ENCODE measurements at regions not wholly inside any gene's neighbourhood (a gene's known extent, or its start where the extent isn't known, plus 50 kb on each side); places are given as distances from the start of the nearest gene placed in this dataset.
A peak's percentile ranks its signal among the peaks of the same experiment; 100 is the strongest.

DNA sequence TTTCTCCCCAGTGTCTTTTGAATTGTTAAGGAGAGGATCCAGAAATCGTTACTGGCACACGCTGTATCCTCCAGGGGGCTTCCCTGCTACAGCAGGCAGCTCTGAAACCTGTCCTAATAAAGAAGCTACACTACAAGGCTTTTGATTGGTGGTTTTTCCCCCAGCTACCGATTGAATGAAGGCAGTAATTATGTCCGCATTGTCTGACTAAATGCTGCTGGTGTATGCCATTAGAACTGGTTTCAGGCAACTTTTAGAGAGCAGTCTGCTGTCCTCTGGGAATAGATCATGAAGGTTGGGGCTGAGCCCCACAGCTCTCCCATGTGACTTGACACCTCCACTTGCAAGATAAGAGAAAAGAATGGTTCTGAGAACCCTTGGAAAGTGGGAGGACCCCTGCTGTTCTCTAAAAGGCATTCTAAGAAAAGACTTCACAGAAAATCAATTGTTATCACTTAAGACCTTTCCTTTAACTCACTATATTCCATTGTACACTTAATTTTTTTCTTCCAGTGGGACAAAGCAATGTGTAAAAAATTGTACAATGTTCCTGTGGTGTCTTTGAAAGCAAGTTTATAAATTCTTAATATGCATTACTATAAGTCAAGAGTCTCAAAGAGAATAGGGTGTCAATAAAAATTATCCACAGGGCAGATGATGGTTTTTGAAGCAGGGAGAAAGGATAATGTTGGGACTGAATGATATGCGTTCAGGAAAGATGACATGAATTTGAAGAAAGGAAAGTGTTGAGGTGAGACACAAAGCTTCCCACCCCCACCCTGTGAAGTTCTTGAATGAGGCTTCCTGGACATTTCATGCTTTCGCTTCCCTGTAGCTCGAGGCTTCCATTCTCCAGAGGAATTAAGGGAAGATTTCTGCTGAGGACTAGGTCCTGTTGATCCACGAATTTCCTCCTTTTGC is 53.0 kb upstream of the DAZL start:
- DNase-seq (ENCODE audit: low spot score), result no peak

DNA sequence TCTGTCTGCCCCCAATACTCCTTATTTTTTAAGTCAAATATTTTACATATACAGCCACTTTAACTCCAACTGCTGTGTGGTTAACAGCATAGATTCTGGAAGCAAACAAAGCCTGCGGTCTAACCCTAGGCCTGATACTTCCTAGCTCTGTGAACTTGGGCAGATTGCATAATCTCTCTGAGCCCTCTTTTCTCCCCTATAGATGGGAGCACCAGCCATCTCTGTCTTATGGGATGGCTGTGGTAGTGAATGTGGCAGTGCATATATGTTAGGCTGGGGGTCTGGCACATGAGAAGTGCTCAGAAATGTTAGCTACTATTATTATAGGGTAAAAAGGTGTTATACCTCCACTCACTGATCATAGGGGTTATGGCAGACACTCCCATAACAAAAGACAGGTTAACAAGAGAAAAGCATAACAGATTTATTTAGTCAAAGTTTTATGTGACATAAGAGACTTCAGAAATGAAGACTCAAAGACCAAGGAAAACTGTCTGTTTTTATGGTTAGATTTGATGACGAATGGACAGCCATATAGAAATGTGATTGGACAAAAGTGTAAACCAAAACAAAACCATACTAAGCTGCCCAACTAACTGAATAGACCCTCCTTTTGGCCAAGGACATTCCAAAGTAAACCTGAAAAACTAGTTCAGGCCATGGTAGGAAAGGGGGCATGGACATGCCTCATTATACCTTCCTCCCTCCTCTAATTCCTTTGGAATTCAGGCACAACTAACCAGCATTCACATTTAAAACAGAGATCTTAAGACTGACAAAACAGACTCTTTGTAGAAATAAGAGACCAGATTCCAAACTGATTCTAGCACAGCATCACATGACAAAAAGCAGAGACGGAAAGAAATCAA is 53.9 kb upstream of the DAZL start:
- no peak for DNase-seq (ENCODE audit: low spot score)

DNA sequence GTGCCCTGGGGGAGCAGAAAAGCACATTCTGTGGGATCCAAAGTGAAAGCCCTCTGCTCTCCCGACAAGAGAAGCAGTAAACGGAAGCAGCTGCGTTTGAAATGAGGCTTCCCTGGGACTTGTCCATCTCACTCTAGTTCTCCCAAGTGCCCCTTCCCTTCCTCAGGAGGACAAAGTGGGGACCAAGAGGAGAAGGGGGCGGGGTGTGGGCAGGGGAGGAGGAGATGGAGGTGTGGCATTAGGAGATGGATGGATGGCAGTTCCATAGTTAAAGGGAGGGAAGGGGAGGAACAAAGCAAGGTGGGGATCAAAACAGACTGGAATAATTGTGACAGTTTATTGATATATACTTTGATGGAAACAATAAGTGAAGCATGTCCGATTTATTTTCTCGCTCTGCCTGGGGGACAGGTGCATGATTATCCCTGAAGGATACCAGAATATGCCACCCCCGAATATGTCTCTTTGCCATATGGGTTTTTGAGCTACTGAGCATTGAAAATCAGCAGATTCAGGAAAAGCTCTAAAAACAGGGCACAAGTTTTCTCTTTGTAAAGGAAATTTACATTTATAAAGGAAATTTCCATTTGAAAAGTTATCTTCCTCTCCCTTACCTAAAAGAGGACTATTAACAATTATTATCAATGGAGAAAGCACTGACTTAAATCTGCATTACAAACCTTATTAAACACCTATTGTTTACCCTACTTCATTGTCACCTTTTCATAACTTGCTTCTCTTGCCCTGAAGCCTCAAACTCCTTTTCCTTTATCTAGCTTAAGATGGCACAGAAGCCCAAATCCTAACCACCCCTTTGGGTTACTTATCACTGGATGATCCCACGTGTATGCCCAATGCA is 58.9 kb upstream of the DAZL start:
- DNase-seq (ENCODE audit: low spot score), result no peak

DNA sequence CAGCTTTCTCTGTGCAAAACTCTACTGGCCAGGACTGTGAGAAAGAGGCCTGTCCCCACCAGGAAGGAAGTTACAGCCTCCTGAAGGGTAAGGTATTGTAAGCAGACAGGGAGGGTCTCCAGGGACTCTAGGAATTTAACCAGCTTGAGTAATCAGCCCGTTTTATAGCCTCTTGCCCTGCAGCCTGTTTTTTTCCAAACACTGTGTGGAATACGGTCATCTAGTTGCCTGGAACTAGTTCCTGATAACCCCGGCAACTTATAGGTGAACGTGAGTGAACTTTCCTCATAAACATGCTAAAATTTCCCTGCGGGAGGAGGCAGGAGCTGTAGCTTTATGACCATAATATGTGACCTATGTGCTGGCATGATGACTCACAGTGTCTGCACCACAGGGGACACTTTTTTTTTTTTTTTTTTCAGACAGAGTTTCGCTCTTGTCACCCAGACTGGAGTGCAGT is 60.1 kb upstream of the DAZL start:
- DNase-seq (ENCODE audit: low spot score), result peak; percentile 21

DNA sequence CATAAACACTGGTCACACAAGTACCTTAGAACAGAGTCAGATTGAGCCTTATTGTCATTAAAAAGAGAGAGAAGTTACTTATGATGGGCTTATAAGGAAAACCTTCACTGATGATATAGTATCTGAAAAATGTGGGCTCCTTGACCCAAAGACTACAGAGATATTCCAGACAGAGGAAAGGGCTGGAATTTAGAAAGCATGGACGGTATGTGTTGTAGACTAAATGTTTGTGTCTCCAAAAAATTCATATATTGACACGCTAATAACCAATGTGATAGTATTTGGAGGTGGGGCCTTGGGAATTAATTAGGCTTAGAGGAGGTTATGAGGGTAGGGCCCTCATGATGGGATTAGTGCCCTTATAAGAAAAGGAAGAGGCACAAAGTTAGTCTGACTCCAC is 61.0 kb upstream of the DAZL start:
- DNase-seq (ENCODE audit: low spot score), result no peak

DNA sequence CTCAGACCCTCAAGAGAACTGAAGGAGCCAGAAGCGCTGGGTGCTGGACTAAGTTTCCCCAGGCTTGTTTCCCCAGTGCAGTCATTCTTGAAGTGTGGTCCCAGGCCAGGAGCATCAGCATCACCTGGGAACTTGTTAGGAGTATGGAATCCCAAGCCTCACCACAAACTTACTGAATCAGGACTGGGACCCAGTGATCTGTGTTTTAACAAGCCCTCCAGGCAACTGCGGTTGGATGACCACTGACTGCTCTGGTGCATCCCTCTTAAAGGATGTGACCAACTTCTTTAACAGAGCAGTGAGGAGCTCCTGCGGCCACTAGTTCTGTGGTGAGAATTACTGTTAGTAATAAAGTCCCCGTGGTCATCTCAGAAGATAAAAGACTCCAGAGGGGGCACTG is 62.4 kb upstream of the DAZL start:
- no peak for DNase-seq (ENCODE audit: low spot score)

DNA sequence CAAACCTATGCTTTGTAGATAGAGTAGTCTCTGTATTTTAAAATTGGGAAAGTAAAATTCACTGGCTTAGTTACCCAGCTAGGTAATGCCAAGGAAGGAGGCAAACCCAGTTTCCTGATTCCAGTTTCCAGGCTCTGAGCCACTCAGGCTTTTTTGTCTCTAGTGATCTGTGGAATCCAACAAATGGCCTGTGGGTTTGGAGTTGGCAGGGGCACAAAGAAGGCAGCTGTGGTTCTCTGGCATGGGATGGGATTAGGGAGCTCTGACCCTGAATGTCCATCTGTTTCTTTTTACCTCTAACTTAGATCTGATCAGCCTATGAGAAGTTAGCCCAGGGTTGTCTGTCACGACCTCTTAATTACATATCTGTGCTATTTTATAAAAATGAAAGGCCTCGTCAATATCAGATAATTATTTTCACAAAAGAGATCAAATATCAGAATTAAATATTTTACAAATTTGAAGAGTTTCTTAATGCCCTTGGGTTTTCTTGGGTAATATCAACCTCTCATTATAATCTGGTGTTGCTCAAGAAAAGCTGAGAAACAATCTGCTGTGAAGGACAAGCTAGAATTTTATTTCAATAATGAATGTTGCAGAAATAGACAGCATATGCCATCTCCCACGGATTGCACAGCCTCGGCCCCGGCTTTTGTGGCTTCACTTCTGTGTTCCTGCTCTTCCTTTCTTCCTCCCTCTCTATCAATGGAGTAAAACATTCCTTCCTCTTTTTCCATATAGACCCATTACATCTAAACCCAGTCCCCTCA is 63.7 kb upstream of the DAZL start:
- no peak for DNase-seq (ENCODE audit: low spot score)

DNA sequence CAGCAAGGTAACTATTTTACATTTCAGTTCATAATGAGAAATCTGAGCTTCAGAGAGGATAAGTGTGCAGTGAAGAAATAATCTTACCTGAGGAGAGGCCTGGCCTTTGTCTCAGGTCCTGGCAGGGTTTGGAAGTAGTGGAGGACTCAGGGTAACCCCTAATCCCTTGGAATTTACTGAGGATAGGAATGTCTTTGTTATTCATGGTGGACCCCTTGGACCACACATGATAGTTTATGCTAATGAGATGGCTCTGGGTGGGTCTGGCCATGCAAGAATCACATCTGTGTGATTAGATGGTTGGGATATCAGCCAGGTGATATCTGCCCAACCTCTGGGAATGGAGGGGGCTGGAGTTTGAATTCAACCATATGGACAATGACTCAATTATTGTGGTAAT is 65.0 kb upstream of the DAZL start:
- no peak for DNase-seq (ENCODE audit: low spot score)

DNA sequence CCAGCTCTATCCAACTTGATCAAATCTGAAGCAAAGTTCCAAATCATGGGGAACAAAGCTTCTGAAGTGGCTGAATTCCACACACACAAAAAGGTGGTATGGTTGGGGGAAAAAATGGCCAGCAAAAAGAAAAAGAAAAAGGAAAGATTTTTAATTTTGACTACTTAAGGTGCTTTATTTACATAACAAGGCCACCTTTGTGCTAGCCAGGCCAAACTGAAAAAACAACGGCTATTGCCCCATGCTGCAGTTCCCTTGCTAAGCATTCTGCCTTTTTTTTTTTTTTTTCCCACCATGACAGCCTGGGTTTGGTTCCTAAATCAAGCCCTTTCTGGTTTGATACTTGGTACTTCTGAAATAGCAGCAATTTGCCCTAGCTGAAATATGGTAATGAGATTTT is 66.5 kb upstream of the DAZL start:
- DNase-seq (ENCODE audit: low spot score), result no peak

DNA sequence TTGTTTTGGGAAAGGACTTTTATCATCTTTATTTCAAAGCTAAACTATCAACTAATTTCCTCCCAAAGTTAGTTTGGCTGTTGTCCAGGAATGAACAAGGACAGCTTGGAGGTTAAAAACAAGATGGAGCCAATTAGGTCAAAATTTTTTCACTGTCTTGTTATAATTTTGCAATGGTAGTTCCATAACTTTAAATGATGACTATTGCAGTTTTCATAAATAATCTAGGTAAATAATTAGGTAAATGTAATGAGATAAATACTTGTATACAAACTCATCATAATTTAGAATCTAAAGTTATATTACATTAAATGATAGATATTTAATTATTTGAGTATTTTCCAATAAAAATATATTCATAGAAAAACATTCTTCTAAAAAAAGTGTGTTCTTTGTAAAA is 68.3 kb upstream of the DAZL start:
- DNase-seq (ENCODE audit: low spot score), result no peak

DNA sequence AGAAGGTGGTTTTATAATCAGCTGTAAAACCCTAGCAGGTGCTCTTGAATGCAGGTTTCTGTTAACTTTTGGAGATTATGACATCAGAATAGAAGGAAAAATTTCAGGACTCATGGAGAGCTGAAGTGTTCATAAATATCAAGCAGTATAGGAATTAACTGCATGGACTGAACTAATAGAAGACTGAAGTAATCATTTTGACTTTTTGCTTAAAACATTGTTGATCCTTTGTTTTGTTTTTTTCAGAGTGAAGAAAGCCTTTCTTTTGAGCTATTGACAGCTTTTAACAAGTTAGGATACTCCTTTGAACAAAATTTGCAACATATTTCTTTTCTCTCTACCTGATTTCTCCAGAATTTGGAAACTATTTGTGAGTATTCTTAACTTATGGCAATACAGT is 70.6 kb upstream of the DAZL start:
- DNase-seq (ENCODE audit: low spot score), result no peak

DNA sequence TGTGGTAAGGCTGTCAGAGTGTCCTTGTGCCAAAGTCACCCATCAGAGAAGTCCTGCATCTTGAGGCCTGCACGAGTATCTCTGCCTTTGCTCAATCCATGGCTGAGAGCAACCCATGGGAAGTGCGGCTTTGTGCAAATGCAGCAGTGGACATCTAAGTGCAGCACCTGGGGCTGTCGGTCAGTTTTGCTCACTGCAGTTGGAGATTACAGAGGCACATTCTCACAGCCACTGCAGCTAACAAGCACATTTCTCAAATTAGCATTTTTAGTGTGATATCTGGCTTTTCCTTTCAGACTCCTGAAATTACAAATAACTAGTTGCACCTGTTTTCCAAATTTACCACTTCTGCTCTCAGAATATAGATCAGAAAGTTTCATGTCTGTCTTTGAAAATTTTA is 81.5 kb upstream of the DAZL start:
- DNase-seq (ENCODE audit: low spot score), result no peak

DNA sequence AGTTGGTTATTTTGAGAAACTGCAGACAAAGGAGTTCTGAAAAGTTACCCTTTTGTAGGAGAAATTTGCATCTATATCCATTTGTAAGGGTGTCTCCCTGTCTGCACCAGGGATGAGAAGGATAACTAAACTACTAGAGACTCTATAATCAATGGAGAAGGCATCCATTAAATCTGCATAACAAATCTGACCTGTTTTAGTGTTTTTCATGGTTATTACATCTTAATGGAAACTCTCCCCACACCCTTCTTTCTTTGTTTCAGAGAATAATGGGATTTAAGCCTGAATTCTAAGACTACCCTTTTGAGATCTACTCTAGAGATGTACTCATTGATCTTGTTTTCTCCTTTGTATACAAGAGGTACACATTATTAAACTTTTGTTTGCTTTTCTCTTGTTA is 82.0 kb upstream of the DAZL start:
- DNase-seq (ENCODE audit: low spot score), result no peak

DNA sequence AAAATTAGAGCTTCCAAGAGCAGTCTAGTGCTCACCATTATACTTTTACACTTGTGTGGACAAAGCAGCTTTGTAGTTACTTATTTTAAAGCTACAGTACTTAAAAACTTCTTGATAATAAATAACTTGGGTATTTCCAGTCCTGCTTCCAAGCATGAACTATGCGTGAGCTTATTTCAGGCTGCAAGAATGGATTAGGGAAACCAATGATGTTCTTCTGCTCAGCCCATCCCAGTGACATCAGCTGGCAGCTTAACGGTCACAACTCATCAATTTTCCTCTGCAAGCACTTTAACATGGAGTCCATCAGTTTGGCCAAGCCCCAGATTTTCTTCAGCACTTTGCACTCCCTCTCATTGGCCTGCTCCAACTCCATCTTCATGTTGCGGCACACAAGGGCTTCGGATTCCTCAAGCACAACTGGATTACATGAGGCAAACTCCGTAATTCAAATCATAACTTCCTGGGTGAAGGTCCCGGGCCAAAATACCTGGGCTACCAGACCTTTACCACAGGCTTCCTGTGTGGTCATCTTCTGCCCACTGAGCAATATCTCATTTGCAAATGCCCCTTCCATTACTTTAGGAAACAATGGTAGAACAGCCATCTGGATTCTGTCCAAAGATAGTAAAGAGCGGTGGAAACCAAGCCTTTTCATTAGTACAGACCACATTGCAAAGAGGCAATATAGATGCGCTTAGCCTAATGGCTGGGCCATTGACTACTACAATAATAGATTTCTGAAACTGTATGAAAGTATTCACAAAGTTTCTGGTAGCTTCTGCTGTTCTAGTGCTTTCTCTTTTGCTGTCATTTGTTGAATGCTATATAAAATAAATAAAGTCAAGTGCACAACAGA is 87.5 kb upstream of the DAZL start:
- no peak for DNase-seq (ENCODE audit: low spot score)

DNA sequence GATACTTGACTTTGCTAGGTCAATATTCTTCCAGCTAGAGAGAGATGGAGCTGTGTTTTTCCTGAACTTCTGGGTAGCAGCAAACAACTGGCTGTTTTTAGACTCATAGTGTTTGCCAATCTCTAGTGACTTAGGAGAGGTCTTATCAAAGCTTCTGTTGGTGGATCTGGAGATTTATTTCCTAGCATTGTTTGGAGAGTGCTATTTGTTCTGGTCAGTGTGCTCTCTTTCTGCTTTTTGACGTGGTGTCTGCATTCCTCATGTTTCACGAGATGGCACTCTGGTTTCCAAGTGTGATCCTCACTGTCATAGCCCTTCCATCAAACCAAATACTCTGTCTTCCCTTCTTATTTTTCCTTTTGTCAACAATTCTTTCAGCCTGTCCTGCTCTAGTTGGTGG is 88.6 kb upstream of the DAZL start:
- DNase-seq (ENCODE audit: low spot score), result no peak

DNA sequence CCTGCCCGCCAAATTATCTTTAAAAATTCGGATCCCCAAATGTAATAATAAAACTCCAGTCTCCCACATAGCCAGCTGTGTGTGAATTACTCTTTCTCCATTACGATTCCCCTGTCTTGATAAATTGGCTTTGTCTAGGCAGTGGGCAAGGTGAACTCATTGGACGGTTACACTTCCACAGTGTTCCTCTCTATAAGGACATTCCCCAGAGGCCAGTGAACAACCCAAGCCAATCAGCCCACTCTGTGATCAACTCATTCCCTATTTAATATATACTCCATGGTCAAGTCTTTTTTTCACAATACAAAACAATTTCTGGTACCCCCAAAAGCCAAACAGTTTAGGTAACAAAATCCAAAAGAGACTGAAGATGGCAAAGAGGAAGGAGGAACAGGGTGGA is 90.5 kb upstream of the DAZL start:
- DNase-seq (ENCODE audit: low spot score), result no peak

DNA sequence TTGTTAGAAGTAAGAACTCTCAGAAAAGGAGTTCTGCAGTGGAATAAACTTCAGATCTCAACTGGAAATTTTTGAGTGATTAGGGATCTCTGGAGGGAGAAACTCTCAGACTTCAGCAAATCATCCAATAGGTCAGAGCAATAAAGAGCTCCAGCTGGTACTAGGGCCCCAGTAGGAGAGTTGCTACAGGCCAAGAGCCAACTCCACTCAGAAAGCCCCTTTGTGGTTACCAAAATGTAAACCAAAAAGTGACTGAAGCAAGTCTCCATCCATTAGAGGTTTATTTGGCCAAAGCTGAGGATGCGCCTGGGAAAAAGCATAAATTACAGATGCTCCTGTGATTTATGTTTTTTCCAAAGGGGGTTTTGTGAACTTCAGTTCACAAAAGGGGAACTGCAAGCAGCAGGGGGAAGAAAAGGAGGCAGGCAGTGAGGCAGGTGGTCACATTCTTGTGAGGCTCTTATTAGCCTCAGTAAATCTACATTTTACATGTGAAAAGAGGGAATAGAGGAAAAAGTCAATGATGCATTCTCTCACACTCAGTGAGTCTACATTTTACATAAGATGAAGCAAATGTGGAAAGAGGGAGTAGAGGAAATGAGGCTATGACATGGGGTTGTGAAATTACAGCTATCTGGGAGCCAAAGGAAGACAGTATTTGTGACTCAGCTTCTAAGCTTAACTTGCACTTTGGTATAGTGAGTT is 92.4 kb upstream of the DAZL start:
- no peak for DNase-seq (ENCODE audit: low spot score)

DNA sequence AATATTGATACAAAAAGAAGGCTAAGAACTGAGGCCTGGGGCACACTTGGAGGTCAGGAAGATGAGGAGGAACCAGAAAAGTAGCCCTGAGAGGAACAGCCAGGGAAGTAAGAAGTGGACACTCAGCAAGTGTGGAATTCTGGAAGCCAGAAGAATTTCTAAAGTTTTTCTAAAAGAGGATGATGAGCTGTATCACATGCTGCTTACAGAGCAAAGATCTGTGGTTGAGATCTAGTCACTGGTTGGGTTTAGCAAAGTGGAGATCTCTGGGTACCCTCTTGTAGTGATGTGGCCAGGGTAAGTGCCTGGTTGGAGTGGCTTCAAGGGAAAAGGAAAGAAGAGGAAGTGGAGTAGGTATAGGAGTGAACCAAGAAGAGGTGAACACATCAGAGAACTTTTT is 95.4 kb upstream of the DAZL start:
- no peak for DNase-seq (ENCODE audit: low spot score)

DNA sequence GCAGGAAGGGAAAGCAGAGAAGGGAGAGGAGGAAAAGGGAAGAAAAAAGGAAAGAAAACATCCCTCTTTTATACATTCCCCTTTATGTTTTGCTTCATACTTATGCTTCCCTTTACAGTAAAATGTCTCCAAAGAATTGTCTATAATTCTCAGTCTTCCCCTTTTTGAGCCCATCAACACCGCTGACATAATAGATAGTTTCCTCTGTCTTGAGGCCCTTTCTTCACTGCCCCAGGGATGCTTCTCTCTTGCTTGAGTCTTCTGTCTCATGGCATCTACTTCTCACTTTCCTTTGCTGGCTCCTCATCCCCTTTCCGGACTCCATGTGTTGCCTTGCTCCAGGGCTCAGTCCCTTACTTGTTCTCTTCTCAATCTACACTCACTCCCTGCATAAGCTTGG is 99.7 kb upstream of the DAZL start:
- no peak for DNase-seq (ENCODE audit: low spot score)

DNA sequence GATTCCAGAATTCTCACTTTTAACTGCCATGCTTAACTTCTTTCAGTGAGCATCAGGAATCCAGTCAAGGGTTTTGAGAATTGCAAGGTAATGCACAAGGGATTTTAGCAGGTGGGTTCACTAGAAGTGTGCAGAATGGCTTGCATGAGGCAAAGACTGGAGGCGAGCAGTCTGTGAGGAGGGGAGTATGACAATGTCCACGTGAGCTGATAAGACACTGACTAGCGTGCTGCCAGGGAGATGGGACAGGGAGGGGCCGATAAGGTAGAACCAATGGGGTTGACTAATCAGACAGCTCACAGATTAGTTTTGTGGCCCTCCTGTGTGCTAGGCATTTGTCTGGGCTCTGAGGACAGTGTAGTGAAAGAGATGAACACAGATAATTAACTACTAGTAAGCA is 102.0 kb upstream of the DAZL start:
- no peak for DNase-seq (ENCODE audit: low spot score)
